ENCODE measurements at regions not wholly inside any gene's neighbourhood (a gene's known extent, or its start where the extent isn't known, plus 50 kb on each side); places are given as distances from the start of the nearest gene placed in this dataset.
"Not testable (repeated sequence)": the region's sequence is repeated elsewhere in the genome, so short reads cannot be mapped to it uniquely, and the experiment has no call there.

DNA sequence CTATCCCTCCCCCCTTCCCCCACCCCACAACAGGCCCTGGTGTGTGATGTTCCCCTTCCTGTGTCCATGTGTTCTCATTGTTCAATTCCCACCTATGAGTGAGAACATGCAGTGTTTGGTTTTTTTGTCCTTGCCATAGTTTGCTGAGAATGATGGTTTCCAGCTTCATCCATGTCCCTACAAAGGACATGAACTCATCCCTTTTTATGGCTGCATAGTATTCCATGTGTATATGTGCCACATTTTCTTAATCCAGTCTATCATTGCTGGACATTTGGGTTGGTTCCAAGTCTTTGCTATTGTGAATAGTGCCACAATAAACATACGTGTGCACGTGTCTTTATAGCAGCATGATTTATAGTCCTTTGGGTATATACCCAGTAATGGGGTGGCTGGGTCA lies 52.3 kb upstream of the MAN1A2 start:
- H3K14ac ChIP-seq (replicated peaks; ENCODE audit: low read depth, low read length); H3K4ac ChIP-seq (ENCODE audit: low read depth, low read length); CTCF ChIA-PET; in situ Hi-C loops (cut with MboI; ENCODE audit: low sequenced_read_pairs); H2BK20ac ChIP-seq (ENCODE audit: low read depth, low read length); H3K4me2 ChIP-seq (ENCODE audit: low read depth, low read length); H2AK9ac ChIP-seq (replicated peaks; ENCODE audit: low read depth, low read length, poor library complexity); H3K27ac ChIP-seq (ENCODE audit: insufficient read depth, low read length); H3K9me3 ChIP-seq (ENCODE audit: control insufficient read depth, insufficient read depth, low read length); H3K23ac ChIP-seq (ENCODE audit: low read depth, low read length); dilution Hi-C loops (cut with HindIII; ENCODE audit: low sequenced_read_pairs, unreplicated experiment); H3K79me1 ChIP-seq (ENCODE audit: low read depth in 1 of 2, low read length in 2 of 2); H2BK120ac ChIP-seq (ENCODE audit: low read depth, low read length); H2AK5ac ChIP-seq (ENCODE audit: low read depth, low read length); H3K18ac ChIP-seq (ENCODE audit: low read depth, low read length); H3K4me1 ChIP-seq (ENCODE audit: control insufficient read depth, insufficient read depth, low read length); H3K9ac ChIP-seq (ENCODE audit: low read depth, low read length); BruUV-seq (replicated peaks); ATAC-seq (ENCODE audit: low read depth); H3K27me3 ChIP-seq (ENCODE audit: control insufficient read depth, insufficient read depth, low read length); H3K36me3 ChIP-seq (ENCODE audit: control insufficient read depth, insufficient read depth, low read length); H3K56ac ChIP-seq (ENCODE audit: extremely low read depth, insufficient read depth, low read length); H4K91ac ChIP-seq (ENCODE audit: insufficient read depth, low read depth, low read length); H2BK15ac ChIP-seq (ENCODE audit: low read depth, low read length); H3K9me1 ChIP-seq (ENCODE audit: insufficient read depth, low read length); DNase-seq; H3K4me3 ChIP-seq (ENCODE audit: insufficient read depth, low read depth, low read length); H2AFZ ChIP-seq (replicated peaks; ENCODE audit: low read length, poor library complexity); H2BK5ac ChIP-seq (ENCODE audit: low read depth, low read length, poor library complexity, severe bottlenecking); H4K8ac ChIP-seq (ENCODE audit: low read depth in 2 of 2, low read length in 2 of 2); POLR2A ChIA-PET (ENCODE audit: unreplicated experiment); H4K20me1 ChIP-seq (ENCODE audit: insufficient read depth, low read length); H4K5ac ChIP-seq (ENCODE audit: low read depth, low read length): not testable (repeated sequence)
- no CpG with 5 or more reads among the region's 2 CpGs for WGBS, 2 experiments (ENCODE audit: extremely low coverage in 2 of 2, insufficient read length in 1 of 2)
- intact Hi-C loops (cut with micrococcal nuclease): loop anchor here (5.0 to 10.0 kb wide), 4 partner anchors 130 to 580 kb away; no protein-coding TSS in a partner anchor

Data from IMR-90 (cell line).